WERI-Rb-1 (cell line): ENCODE measurements at regions not wholly inside any gene's neighbourhood (a gene's known extent, or its start where the extent isn't known, plus 50 kb on each side); places are given as distances from the start of the nearest gene placed in this dataset.
"Not testable (repeated sequence)": the region's sequence is repeated elsewhere in the genome, so short reads cannot be mapped to it uniquely, and the experiment has no call there.

ENCODE experiments used
- DNase-seq: peaks from one replicate; pipeline ENCODE4 v3.0.0-alpha.2; 2020
- H3K27ac ChIP-seq: fragments of 250-450 bp; sonication (Bioruptor Pico); 2 replicates; pipeline ENCODE4 v1.5.1; 2020; ENCODE audit warnings: mild to moderate bottlenecking, moderate library complexity
- H3K27me3 ChIP-seq: fragments of 250-450 bp; sonication (Bioruptor Pico); 2 replicates; pipeline ENCODE4 v1.5.1; 2021; ENCODE audit warnings: mild to moderate bottlenecking, low read depth, moderate library complexity; ENCODE audit not compliant: insufficient read depth, severe bottlenecking
- H3K36me3 ChIP-seq: fragments of 250-450 bp; sonication (Bioruptor Pico); 2 replicates; pipeline ENCODE4 v1.5.1; 2020; ENCODE audit warnings: mild to moderate bottlenecking, moderate library complexity
- H3K4me3 ChIP-seq: 2 replicates; pipeline ENCODE4 v1.5.1; 2011; ENCODE audit warnings: low read depth, mild to moderate bottlenecking, control low read depth, low read length
- H3K9me3 ChIP-seq: fragments of 250-450 bp; sonication (Bioruptor Pico); 2 replicates; pipeline ENCODE4 v1.5.1; 2021; ENCODE audit warnings: mild to moderate bottlenecking, moderate library complexity; ENCODE audit not compliant: severe bottlenecking
- TF ChIP-seq, protein P1 (sequence below): IDR thresholded peaks from 2 replicates; pipeline ENCODE4 v1.5.1; 2011; ENCODE audit warnings: low read depth, mild to moderate bottlenecking, control low read depth, inconsistent platforms, low read length

DNA sequence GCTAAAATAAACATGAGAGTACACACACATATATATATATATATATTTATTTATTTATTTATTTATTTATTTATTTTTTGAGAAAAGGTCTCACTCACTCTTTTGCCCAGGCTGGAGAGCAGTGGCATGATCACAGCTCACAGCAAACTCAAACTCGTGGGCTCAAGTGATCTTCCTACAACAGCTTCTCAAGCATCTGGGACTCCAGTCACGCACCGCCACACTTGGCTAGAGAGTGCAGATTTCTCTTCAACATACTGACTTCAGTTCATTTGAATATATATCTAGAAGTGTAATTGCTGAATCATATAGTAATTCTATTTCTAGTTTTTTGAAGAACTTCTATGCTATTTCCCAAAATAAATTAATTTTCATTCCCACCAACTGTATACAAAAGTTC lies 1711.8 kb downstream of the SLITRK5 start:
- no peaks in the 10 kb centered on the region for H3K9me3 ChIP-seq
- H3K27ac ChIP-seq = no peak overlapping the region
- TF ChIP-seq, protein P1, sequence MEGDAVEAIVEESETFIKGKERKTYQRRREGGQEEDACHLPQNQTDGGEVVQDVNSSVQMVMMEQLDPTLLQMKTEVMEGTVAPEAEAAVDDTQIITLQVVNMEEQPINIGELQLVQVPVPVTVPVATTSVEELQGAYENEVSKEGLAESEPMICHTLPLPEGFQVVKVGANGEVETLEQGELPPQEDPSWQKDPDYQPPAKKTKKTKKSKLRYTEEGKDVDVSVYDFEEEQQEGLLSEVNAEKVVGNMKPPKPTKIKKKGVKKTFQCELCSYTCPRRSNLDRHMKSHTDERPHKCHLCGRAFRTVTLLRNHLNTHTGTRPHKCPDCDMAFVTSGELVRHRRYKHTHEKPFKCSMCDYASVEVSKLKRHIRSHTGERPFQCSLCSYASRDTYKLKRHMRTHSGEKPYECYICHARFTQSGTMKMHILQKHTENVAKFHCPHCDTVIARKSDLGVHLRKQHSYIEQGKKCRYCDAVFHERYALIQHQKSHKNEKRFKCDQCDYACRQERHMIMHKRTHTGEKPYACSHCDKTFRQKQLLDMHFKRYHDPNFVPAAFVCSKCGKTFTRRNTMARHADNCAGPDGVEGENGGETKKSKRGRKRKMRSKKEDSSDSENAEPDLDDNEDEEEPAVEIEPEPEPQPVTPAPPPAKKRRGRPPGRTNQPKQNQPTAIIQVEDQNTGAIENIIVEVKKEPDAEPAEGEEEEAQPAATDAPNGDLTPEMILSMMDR = no peak

DNA sequence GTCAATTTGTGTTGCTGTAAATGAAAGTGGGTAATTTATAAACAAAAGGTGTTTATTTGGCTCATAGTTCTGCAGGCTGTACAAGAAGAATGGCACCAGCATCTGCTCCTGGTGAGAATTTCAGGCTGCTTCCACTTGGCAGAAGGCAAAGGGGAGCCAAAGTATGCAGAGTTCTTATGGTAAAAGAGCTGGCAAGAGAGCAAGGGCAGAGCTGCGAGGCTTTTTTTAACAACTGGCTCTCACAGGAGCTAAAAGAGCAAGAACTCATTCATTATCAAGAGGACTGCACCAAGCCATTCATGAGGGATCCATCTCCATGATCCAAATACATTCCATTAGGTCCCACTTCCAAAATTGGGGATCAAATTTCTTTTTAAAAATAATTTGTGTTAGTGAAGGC lies 1712.7 kb downstream of the SLITRK5 start:
- H3K27ac ChIP-seq = no peak overlapping the region
- no peak for DNase-seq
- no peak overlapping the region for H3K4me3 ChIP-seq
- no peaks in the 10 kb centered on the region for H3K36me3 ChIP-seq
- TF ChIP-seq, protein P1 = no peak
- H3K9me3 ChIP-seq = no peaks in the 10 kb centered on the region
- H3K27me3 ChIP-seq = no peaks in the 10 kb centered on the region

More for the DNA sequence above, 1711.8 kb downstream of the SLITRK5 start:
- no peak overlapping the region for H3K4me3 ChIP-seq
- H3K36me3 ChIP-seq = no peaks in the 10 kb centered on the region
- no peak for DNase-seq
- no peaks in the 10 kb centered on the region for H3K27me3 ChIP-seq

DNA sequence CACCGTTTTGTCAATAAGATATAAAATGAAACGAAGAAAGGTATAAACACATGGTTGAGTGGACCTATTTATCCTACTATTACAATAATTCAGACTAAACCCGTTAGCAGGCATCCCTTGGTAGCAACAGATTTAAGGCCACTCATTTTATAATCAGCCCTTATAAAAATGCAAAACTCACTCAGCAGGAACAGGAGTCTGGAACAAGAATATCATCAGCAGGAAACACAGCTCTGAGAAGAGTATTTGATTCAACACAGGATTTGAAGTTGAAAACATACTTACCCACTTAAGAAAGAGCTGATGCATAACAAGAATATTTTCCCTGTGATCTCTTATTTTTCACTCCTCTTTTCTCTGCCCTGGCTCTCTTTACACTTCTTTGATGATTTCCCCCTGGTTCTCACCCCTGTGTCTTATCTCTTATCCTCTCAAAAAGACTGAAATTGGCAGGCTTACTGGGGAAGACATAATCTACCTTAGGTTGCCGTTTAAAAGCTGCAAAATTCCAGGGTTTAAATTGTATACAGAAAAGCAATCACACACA lies 1722.7 kb downstream of the SLITRK5 start:
- TF ChIP-seq, protein P1 = no peak
- Histone ChIP-seq H3K4me3 (no peak overlapping the region), H3K27ac (no peak overlapping the region), H3K36me3 (no peaks in the 10 kb centered on the region), H3K9me3 (no peaks in the 10 kb centered on the region), H3K27me3 (no peaks in the 10 kb centered on the region)
- DNase-seq = no peak

DNA sequence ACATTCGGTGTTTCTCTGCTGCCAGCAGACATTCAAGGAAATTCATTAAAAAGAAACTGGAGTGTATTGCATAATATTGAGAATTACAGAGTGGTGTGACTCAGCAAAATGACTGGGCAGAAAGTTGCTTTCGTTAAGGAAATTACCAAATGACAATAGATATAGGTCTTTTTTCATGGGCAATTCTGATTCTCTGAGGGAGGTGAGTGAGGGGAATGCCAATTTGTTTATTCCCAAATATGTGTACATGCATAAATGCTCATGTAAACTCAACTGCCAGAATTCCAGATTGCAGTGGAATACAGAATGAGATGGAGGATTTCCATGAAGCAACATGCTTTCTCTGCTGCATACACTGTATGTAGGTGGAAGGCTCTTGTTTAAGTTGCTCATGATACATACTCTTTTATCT lies 1730.1 kb downstream of the SLITRK5 start:
- H3K27me3 ChIP-seq = no peaks in the 10 kb centered on the region
- TF ChIP-seq, protein P1 = no peak
- H3K27ac ChIP-seq = no peak overlapping the region
- no peak overlapping the region for H3K4me3 ChIP-seq
- H3K36me3 ChIP-seq = no peaks in the 10 kb centered on the region
- H3K9me3 ChIP-seq = no peaks in the 10 kb centered on the region
- no peak for DNase-seq

DNA sequence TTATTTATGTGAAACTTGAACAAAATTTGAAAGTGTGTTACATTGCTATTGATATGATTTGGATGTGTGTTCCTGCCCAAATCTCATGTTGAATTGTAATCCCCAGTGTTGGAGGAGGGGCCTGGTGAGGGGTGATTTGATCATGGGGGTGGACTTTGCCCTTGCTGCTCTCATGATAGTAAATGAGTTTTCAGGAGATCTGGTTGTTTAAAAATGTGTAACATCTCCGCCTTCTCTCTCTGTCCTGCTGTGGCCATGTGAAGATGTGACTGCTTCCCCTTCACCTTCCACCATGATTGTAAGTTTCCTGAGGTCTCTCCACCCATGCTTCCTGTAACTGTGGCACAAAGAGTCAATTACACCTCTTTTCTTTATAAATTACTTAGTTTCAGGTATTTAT lies 1731.0 kb downstream of the SLITRK5 start:
- no peaks in the 10 kb centered on the region for H3K9me3 ChIP-seq
- H3K36me3 ChIP-seq = no peaks in the 10 kb centered on the region
- TF ChIP-seq, protein P1 = no peak
- H3K27ac ChIP-seq = no peak overlapping the region
- no peaks in the 10 kb centered on the region for H3K27me3 ChIP-seq
- DNase-seq = no peak
- no peak overlapping the region for H3K4me3 ChIP-seq

DNA sequence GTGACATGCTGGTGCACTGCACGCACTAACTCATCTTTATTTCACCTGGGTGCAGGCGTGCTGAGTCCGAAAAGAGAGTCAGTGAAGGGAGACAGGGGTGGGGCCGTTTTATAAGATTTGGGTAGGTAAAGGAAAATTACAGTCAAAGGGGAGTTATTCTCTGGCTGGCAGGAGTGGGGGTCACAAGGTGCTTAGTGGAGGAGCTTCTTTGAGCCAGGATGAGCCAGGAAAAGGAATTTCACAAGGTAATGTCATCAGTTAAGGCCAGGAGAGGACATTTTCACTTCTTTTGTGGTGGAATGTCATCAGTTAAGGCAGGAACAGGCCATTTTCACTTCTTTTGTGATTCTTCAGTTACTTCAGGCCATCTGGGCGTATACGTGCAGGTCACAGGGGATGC lies 1734.9 kb downstream of the SLITRK5 start:
- not testable (repeated sequence) for H3K27me3 ChIP-seq, H3K27ac ChIP-seq, H3K4me3 ChIP-seq, H3K36me3 ChIP-seq, H3K9me3 ChIP-seq, DNase-seq
